ENCODE measurements at regions not wholly inside any gene's neighbourhood (a gene's known extent, or its start where the extent isn't known, plus 50 kb on each side); places are given as distances from the start of the nearest gene placed in this dataset.

GRCh38 chr13:34255711-34256110 is 437.8 kb downstream of the RFC3 start:
- no peak for ATAC-seq

DNA sequence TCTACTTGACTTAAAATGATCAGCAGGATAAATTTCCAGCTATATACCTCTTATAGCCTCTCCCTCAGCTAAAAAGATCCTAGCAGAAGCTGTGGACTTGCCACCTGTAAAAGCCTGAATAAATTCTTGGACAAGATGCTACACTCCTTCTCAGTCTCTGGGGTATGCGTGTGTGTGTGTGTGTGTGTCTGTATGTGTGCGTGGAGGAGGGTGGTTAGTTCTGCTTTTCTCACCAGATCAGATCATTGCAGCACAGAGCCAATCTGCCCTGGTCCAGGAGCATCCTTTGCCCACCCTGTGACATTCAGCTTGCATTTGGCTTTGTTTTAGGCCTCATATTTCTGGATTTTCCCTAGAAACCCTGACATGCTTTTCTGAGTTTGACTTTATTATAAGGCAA is 438.3 kb downstream of the RFC3 start:
- no peak for ATAC-seq

DNA sequence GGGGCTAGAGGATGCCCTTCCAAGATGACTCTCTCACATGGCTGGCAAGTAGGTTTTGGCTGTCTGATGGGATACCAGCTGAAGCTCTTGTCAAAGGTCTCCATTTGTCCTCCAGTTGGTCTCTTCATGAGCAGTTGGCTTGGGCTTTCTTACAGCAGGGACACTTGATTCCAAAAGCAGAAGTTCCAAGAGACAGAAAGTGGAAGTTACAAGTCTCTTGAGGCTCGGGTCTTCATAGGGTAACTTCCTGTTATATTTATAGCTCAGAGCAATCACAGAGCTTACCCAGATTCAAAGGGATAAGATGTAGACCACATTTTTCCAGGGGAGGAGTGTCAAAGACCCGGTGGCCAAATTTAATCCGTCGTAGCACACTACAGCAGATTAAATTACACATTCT is 440.0 kb downstream of the RFC3 start:
- no peak for ATAC-seq

GRCh38 chr13:34258646-34259386 is 440.9 kb downstream of the RFC3 start:
- ATAC-seq: no peak

DNA sequence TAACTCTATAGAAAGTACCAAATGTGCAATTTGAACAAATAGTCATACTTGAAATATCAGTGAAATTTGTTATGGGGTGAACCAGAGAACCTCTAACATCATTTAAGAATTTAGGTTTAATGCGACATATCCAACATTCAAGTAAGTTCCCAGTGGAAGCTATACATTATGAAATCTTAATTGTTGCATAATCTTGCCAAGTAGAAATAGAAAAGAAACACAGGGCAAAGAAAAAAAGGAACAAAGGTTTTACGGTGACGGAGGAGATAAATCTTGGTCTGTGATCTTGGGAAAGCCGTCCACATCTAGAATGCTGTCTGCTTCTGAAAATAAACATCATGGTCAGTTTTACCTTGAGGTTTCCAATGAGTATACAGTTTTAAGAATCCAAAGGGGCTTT is 445.7 kb downstream of the RFC3 start:
- no peak for ATAC-seq

DNA sequence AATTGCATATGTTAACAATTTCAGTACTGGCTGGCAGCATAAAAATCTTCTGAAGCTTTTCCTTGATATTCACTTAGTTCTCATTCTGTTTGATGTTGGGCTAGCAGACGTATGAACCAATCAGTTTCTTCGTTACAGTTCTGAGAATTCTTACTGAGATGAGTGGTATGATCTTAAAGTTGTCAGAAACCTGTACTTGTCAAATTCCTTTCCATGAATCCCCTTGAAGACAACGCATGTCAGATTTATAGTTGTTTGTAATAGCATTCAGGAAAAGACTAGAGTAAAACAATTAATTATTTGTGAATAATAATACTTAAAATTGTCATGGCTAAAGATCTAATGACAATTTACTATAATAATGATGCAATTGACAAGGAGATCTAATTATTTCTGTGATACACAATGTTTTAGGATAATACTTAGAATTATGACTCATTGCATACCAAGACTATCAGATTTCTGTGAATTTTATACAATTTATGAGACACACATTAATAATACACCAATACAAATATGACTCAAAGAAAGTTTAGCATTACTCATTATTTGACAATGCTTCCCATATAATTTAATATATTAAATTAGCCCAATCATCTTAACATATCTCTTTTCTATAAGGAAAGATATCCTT is 447.2 kb downstream of the RFC3 start:
- ATAC-seq: no peak

DNA sequence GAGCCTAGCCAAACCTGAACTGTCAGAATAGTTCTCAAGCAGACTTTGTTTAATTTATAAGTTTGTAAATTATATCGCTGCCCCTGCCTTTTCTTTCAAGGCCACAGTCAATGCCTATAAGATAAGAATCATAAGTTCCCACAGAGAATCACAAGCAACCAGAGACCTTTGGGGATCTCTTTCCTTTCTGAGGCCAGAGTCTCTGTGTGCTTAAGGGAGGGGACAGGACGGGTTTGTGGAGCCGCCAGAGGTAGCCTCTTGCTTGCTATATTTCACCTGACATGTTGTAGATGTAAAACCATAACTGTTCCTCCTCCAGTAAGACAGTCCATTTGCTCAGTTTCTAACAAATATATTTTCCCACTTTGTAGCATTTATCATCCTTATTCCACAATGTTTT is 458.8 kb downstream of the RFC3 start:
- ATAC-seq: no peak

DNA sequence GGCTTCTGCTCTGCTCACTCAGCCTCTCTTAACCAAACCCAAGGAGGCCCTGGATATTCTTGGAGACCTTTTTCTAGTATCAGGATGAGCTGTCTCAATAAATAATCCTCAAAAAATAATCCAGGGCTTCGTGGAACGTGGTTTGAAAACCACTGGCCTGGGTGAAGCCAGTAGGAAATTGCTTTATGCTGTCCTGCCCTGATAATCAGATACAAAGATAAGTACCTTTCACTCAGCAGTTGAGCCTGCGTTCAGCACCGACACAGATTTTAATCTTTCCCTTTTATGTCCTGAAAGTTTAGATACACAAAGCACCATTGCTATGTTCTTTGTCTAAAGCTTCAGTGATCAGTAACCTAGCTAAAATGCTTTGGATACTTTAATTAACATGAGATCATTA is 460.0 kb downstream of the RFC3 start:
- ATAC-seq: no peak

- no peak for ATAC-seq
Observed at GRCh38 chr13:34278780-34279179, 460.8 kb downstream of the RFC3 start.

- ATAC-seq: no peak
Observed at GRCh38 chr13:34290661-34291060, 472.7 kb downstream of the RFC3 start.

DNA sequence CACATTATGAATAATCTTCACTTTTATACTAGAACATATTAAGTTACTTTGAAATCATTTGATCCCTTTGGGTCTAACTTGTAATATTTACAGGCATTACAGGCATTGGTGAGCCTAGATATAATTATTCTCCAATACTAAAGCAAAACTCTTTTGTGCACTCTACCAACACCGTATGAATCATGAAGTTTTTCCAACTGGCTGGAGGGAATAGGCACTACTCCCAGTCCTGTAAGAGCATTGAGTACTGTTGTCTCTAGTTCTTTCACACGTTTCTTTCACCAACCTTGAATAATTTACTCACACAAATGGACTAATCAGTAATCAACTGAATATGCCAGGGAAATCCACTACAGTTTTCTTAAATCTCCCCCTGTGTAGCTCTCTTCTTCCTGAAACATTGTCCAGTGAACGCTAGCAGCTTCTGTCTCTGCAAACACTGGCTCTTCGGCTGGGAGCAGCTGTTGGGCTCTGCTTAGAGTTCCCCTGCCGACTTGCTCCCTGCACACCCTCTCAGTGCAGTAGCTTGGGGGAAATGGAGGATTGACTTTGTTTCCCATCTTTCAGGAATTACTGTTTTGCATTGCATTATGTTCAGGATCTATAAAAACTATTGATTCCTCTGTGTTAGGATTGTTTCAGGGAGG is 476.7 kb downstream of the RFC3 start:
- ATAC-seq: no peak

- ATAC-seq: no peak
Observed at GRCh38 chr13:34300559-34300958, 482.6 kb downstream of the RFC3 start.

GRCh38 chr13:34302596-34302995 is 484.6 kb downstream of the RFC3 start:
- ATAC-seq: no peak

GRCh38 chr13:34303346-34303745 is 485.4 kb downstream of the RFC3 start:
- no peak for ATAC-seq

- no peak for ATAC-seq
Observed at GRCh38 chr13:34307607-34308006, 489.7 kb downstream of the RFC3 start.

DNA sequence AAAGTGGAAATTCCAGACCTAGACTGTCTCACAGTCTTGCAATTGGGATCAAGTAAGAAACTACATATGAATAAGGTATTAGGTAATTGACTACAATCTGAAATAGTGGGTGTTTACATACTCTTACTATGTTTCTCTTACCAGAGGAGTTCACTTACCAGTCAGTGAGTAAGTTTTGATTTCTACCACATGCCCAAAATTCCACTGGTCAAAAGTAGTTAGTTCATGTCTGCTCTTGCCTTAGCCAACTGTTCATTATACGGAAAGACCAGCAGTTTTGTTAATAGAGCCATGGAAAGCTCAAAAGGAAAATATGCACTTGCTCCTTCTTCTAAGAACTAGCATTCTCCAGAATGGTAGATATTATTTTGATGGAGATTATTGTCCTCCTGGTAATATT is 490.8 kb downstream of the RFC3 start:
- ATAC-seq: no peak

GRCh38 chr13:34310539-34310938 is 492.6 kb downstream of the RFC3 start:
- ATAC-seq: no peak

GRCh38 chr13:34311251-34311650 is 493.3 kb downstream of the RFC3 start:
- ATAC-seq: no peak

GRCh38 chr13:34312578-34312977 is 494.6 kb downstream of the RFC3 start:
- no peak for ATAC-seq

GRCh38 chr13:34320084-34320483 is 502.1 kb downstream of the RFC3 start:
- no peak for ATAC-seq

- no peak for ATAC-seq
Observed at GRCh38 chr13:34322014-34322742, 504.2 kb downstream of the RFC3 start.

DNA sequence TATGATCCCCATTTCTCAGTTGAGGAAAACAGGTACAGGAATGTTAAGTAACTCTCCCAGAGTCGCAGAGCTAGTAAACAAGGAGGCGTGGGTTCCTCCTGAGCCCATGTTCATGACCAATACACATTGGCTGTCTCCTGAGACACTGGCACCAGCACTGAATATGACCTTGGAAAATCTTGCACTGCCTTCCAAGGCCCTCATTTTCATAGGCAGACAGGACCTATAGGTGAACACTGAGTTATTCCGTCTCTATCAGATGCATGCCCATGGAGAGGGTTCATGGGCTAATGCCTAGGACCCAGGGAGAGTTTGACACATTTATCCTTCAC is 504.8 kb downstream of the RFC3 start:
- no peak for ATAC-seq

All from activated CD4-positive, CD25-positive, alpha-beta regulatory T cell treated with anti-CD3 and anti-CD28 coated beads, Interleukin-2, amount 50 U/mL, for 24 hours (primary cell).